GM12878 (cell line): ENCODE measurements at regions not wholly inside any gene's neighbourhood (a gene's known extent, or its start where the extent isn't known, plus 50 kb on each side); places are given as distances from the start of the nearest gene placed in this dataset.

Experiments used
- ATF3 ChIP-seq: IDR thresholded peaks from 2 replicates; pipeline ENCODE4 v1.6.1; 2011; ENCODE audit warnings: low read depth, mild to moderate bottlenecking, low read length, moderate library complexity, borderline replicate concordance; ENCODE audit errors: extremely low read depth
- ETV6 ChIP-seq, 2 experiments: fragments of 450-650 bp in 1 of 2; IDR thresholded peaks in 1 of 2; conservative IDR thresholded peaks in 1 of 2; 2 replicates each; pipeline ENCODE4 v1.6.1; 2014; ENCODE audit warnings: antibody characterized with exemption in 1 of 2, borderline replicate concordance in 1 of 2, low read depth in 1 of 2, mild to moderate bottlenecking in 1 of 2, moderate library complexity in 1 of 2
- GATAD2B ChIP-seq: fragments of 450-650 bp; conservative IDR thresholded peaks from 2 replicates; pipeline ENCODE4 v1.6.1; 2017; ENCODE audit warnings: low read depth, mild to moderate bottlenecking, moderate library complexity
- IRF3 ChIP-seq: fragments of 450-650 bp; IDR thresholded peaks from 2 replicates; pipeline ENCODE4 v1.6.1; 2014; ENCODE audit warnings: mild to moderate bottlenecking
- NFYB ChIP-seq: IDR thresholded peaks from 2 replicates; pipeline ENCODE4 v1.6.1; 2011; ENCODE audit warnings: low read depth, mild to moderate bottlenecking, low read length, improper control_type of control experiment, moderate library complexity; ENCODE audit not compliant: insufficient read depth
- POU2F2 ChIP-seq: IDR thresholded peaks from 3 replicates; pipeline ENCODE4 v1.6.1; 2011; ENCODE audit warnings: low read depth, mild to moderate bottlenecking, low read length, borderline replicate concordance
- RFX5 ChIP-seq: IDR thresholded peaks from 2 replicates; pipeline ENCODE4 v1.6.1; 2011; ENCODE audit warnings: low read depth, low read length, improper control_type of control experiment
- ZBTB11 ChIP-seq: fragments of 450-650 bp; formaldehyde crosslinking; IDR thresholded peaks from 2 replicates; pipeline ENCODE4 v1.5.0; 2022; ENCODE audit warnings: mild to moderate bottlenecking, missing genetic modification characterization

GRCh38 chr14:84162633-84163032 lies 1367.3 kb upstream of the FLRT2 start (continued):
- TF ChIP-seq ZBTB11 (CRISPR knock-in tag) (no peak), ETV6 (conservative IDR thresholded peaks at IDR 0.05 in 1 of 2, IDR thresholded peaks at IDR 0.05 in 1 of 2; ENCODE audit: borderline replicate concordance in 1 of 2, low read depth in 1 of 2) (no peak), POU2F2 (no peak), GATAD2B (no peak), RFX5 (no peak), IRF3 (no peak), NFYB (no peak), ATF3 (no peak)
